ENCODE measurements at regions not wholly inside any gene's neighbourhood (a gene's known extent, or its start where the extent isn't known, plus 50 kb on each side); places are given as distances from the start of the nearest gene placed in this dataset.

DNA sequence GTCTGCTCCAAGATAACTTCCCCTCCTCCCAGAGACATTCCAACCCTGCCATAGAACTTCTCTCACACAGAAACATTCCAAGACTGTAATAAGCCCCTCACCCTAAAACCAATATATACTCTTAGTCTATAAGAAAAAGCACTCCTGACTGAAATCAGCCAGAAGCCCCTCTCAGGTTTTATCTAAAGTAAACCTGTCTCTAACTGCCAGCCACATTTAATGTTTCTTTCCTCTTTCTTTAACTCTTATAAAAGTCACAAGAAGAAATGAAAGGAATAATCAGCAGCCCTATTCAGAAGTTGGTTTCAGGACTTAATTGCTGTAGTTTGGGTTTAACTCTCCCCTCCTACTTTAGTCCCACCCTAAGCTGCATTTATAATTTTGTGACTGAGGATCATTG lies 165.0 kb upstream of the ZCCHC13 start:
- Histone ChIP-seq H3K27ac (ENCODE audit: low read depth, low read length) (no peak overlapping the region), H3K4me2 (ENCODE audit: low read length) (no peak overlapping the region), H3K9ac (ENCODE audit: low read length) (no peak overlapping the region), H2AFZ (ENCODE audit: low read depth, low read length) (no peak overlapping the region), H3K4me1 (ENCODE audit: insufficient read depth, low read length) (no peaks in the 10 kb centered on the region), H3K9me3 (ENCODE audit: insufficient read depth, low read depth, low read length) (no peaks in the 10 kb centered on the region), H3K4me3 (ENCODE audit: insufficient read depth, low read depth, low read length) (no peak overlapping the region), H3K36me3 (ENCODE audit: insufficient read depth, low read length) (no peaks in the 10 kb centered on the region), H4K20me1 (ENCODE audit: insufficient read depth, low read length) (no peaks in the 10 kb centered on the region), H3K79me2 (ENCODE audit: insufficient read depth, low read length) (no peaks in the 10 kb centered on the region), H3K27me3 (ENCODE audit: insufficient read depth, low read length) (no peaks in the 10 kb centered on the region)
- TF ChIP-seq, protein P1, sequence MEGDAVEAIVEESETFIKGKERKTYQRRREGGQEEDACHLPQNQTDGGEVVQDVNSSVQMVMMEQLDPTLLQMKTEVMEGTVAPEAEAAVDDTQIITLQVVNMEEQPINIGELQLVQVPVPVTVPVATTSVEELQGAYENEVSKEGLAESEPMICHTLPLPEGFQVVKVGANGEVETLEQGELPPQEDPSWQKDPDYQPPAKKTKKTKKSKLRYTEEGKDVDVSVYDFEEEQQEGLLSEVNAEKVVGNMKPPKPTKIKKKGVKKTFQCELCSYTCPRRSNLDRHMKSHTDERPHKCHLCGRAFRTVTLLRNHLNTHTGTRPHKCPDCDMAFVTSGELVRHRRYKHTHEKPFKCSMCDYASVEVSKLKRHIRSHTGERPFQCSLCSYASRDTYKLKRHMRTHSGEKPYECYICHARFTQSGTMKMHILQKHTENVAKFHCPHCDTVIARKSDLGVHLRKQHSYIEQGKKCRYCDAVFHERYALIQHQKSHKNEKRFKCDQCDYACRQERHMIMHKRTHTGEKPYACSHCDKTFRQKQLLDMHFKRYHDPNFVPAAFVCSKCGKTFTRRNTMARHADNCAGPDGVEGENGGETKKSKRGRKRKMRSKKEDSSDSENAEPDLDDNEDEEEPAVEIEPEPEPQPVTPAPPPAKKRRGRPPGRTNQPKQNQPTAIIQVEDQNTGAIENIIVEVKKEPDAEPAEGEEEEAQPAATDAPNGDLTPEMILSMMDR (IDR thresholded peaks at IDR 0.05; ENCODE audit: insufficient read depth, low read depth, low read length): no peak
- no peak for TF ChIP-seq EZH2 (IDR thresholded peaks at IDR 0.05; ENCODE audit: insufficient read depth, low read length)
- no peaks in the 10 kb centered on the region for H3K4me1 Mint-ChIP-seq (ENCODE audit: low read depth, unreplicated experiment)
- no peaks in the 10 kb centered on the region for H3K27me3 Mint-ChIP-seq (ENCODE audit: low read depth, unreplicated experiment)
- H3K4me3 Mint-ChIP-seq (ENCODE audit: unreplicated experiment): no peak overlapping the region
- H3K36me3 Mint-ChIP-seq (ENCODE audit: low read depth, unreplicated experiment): peaks cover 1% of the 10 kb centered on the region
- FAIRE-seq: no peak
- H3K27ac Mint-ChIP-seq (ENCODE audit: unreplicated experiment): no peak overlapping the region
- no peak for DNase-seq (ENCODE audit: low read depth)
- peaks cover 3% of the 10 kb centered on the region for H3K9me3 Mint-ChIP-seq (ENCODE audit: unreplicated experiment)

GRCh38 chrX:74133156-74133796 lies 170.7 kb upstream of the ZCCHC13 start:
- no peak overlapping the region for H3K4me3 ChIP-seq (ENCODE audit: insufficient read depth, low read depth, low read length)
- no peak overlapping the region for H3K4me3 Mint-ChIP-seq (ENCODE audit: unreplicated experiment)
- no peaks in the 10 kb centered on the region for H3K9me3 ChIP-seq (ENCODE audit: insufficient read depth, low read depth, low read length)
- peak; percentile 53 for DNase-seq (ENCODE audit: low read depth)
- H3K27ac Mint-ChIP-seq (ENCODE audit: unreplicated experiment): no peak overlapping the region
- peaks cover 1% of the 10 kb centered on the region for H3K36me3 Mint-ChIP-seq (ENCODE audit: low read depth, unreplicated experiment)
- H3K79me2 ChIP-seq (ENCODE audit: insufficient read depth, low read length): no peaks in the 10 kb centered on the region
- H4K20me1 ChIP-seq (ENCODE audit: insufficient read depth, low read length): no peaks in the 10 kb centered on the region
- H3K27me3 Mint-ChIP-seq (ENCODE audit: low read depth, unreplicated experiment): peaks cover 1% of the 10 kb centered on the region
- peak; percentile 100 for FAIRE-seq
- TF ChIP-seq, protein P1 (IDR thresholded peaks at IDR 0.05; ENCODE audit: insufficient read depth, low read depth, low read length): peak; percentile 50
- TF ChIP-seq EZH2 (IDR thresholded peaks at IDR 0.05; ENCODE audit: insufficient read depth, low read length): no peak
- no peak overlapping the region for H2AFZ ChIP-seq (ENCODE audit: low read depth, low read length)
- H3K4me1 ChIP-seq (ENCODE audit: insufficient read depth, low read length): no peaks in the 10 kb centered on the region
- peaks cover 2% of the 10 kb centered on the region for H3K9me3 Mint-ChIP-seq (ENCODE audit: unreplicated experiment)
- no peak overlapping the region for H3K27ac ChIP-seq (ENCODE audit: low read depth, low read length)
- H3K9ac ChIP-seq (ENCODE audit: low read length): no peak overlapping the region
- H3K27me3 ChIP-seq (ENCODE audit: insufficient read depth, low read length): no peaks in the 10 kb centered on the region
- no peaks in the 10 kb centered on the region for H3K36me3 ChIP-seq (ENCODE audit: insufficient read depth, low read length)
- H3K4me2 ChIP-seq (ENCODE audit: low read length): no peak overlapping the region
- H3K4me1 Mint-ChIP-seq (ENCODE audit: low read depth, unreplicated experiment): no peaks in the 10 kb centered on the region

GRCh38 chrX:74132280-74132679 lies 171.7 kb upstream of the ZCCHC13 start:
- Histone ChIP-seq H3K4me2 (ENCODE audit: low read length) (no peak overlapping the region), H3K27ac (ENCODE audit: low read depth, low read length) (no peak overlapping the region), H3K4me1 (ENCODE audit: insufficient read depth, low read length) (no peaks in the 10 kb centered on the region), H3K36me3 (ENCODE audit: insufficient read depth, low read length) (no peaks in the 10 kb centered on the region), H3K79me2 (ENCODE audit: insufficient read depth, low read length) (no peaks in the 10 kb centered on the region), H3K4me3 (ENCODE audit: insufficient read depth, low read depth, low read length) (no peak overlapping the region), H3K9ac (ENCODE audit: low read length) (no peak overlapping the region), H2AFZ (ENCODE audit: low read depth, low read length) (no peak overlapping the region), H4K20me1 (ENCODE audit: insufficient read depth, low read length) (no peaks in the 10 kb centered on the region), H3K27me3 (ENCODE audit: insufficient read depth, low read length) (no peaks in the 10 kb centered on the region), H3K9me3 (ENCODE audit: insufficient read depth, low read depth, low read length) (no peaks in the 10 kb centered on the region)
- Mint-ChIP-seq H3K27me3 (ENCODE audit: low read depth, unreplicated experiment) (peaks cover 1% of the 10 kb centered on the region), H3K4me3 (ENCODE audit: unreplicated experiment) (no peak overlapping the region), H3K36me3 (ENCODE audit: low read depth, unreplicated experiment) (peaks cover 1% of the 10 kb centered on the region), H3K9me3 (ENCODE audit: unreplicated experiment) (peaks cover 2% of the 10 kb centered on the region), H3K4me1 (ENCODE audit: low read depth, unreplicated experiment) (no peaks in the 10 kb centered on the region), H3K27ac (ENCODE audit: unreplicated experiment) (no peak overlapping the region)
- DNase-seq (ENCODE audit: low read depth) (no peak), FAIRE-seq (no peak)
- TF ChIP-seq, protein P1 (IDR thresholded peaks at IDR 0.05; ENCODE audit: insufficient read depth, low read depth, low read length): no peak
- TF ChIP-seq EZH2 (IDR thresholded peaks at IDR 0.05; ENCODE audit: insufficient read depth, low read length): no peak
